GM21619 (cell line): ENCODE measurements at regions not wholly inside any gene's neighbourhood (a gene's known extent, or its start where the extent isn't known, plus 50 kb on each side); places are given as distances from the start of the nearest gene placed in this dataset.

ENCODE experiments used
- ATAC-seq: cut with Tn5 transposase; IDR thresholded peaks from one replicate; pipeline ENCODE4 v1.9.1; 2021; ENCODE audit not compliant: unreplicated experiment

- no peak for ATAC-seq
Measured at GRCh38 chr2:104501929-104502328, 352.0 kb upstream of the POU3F3 start.

GRCh38 chr2:104502901-104503300 is 351.0 kb upstream of the POU3F3 start:
- ATAC-seq: no peak

DNA sequence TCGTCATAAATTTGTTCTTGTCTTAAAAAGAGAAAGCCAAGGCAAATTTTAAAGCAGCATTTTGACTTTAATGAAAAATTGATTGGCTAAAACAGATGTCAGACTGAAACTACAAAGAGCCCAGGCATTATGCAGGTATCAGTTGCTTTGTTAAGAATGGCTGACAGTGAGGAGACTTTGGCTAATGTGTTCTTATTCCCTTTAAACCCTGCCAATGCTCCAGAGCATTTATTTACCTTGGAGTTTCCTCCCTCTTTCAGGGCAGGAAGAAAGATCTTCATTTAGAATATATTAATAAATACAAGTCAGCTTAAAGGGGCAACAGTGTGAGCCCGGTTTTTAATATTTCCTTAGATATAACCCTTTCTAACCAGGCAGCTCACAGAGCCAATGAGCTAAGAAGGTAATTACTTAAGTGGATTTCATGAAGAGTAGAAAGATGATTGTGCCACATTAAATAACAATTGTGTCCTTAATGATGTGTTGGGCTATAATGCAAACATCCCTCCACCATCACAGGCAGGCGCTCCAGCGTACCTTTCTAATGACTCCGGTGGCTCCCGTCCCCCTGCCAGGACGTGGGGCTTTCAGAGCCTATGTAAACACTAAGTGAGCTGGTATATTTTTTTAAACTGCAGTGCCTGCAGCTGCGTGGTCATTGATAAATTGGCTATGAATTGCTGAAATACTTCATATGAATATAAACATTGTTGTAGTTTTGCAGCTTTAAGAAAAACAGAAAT is 349.4 kb upstream of the POU3F3 start:
- ATAC-seq: no peak

DNA sequence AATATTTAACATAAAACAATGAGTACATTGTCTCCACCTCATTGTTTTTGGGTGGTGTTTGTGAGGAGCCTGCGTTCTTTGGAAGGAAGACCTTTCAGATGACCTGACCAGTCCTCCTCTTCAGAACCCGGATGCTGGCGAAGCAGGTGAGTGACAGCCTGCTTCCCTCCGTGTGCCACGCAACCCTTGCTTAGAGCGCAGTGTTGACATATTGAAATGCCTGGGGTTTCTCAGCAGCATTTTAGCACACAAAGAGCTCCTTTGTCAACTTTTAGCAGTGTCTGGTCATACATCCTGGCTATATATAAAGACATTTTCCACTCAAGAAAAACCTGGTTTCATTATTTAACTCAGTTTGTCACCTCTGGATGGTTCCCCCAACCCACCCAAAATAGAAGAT is 335.7 kb upstream of the POU3F3 start:
- no peak for ATAC-seq

DNA sequence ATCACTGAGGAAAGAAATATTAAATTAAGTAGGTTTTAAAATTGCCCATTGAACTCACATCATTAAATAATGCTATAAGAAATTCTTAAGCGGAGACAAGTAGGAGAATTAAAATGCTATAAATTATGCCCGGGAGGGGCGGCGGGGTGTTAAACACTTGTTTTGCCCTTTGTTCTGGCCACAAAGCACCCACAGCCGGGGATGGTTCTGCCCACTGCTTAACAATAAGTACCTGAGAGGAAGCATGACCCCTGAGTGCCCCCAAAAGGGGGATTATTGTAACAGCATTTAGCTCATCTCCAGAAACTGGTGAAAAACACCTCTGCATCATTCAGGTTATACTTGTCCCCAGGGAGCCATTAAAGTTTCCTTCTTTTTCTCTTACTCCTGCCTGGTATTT is 332.7 kb upstream of the POU3F3 start:
- ATAC-seq: no peak

GRCh38 chr2:104523921-104524320 is 330.0 kb upstream of the POU3F3 start:
- no peak for ATAC-seq

- no peak for ATAC-seq
Measured at GRCh38 chr2:104528101-104528500, 325.8 kb upstream of the POU3F3 start.

DNA sequence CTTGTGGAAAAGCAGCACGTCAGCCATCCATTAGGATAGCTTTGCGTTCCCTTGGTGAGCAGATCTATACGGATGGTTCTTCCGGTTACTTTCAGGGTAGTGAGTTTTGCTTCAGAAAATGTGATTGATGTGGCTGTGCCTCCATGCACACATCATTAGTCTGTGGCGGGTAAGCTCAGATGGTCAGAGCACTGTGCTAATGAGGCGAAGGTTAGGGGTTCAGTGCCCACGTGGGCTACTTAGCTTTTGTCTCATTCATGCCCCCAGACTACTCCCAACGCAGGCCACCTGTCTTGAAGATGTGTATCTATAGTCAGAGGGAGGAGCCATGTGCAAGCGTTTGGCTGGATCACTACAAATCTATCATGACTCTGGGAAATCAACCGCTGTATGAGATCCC is 322.8 kb upstream of the POU3F3 start:
- ATAC-seq: no peak

- ATAC-seq: no peak
Measured at GRCh38 chr2:104537116-104537515, 316.8 kb upstream of the POU3F3 start.

- no peak for ATAC-seq
Measured at GRCh38 chr2:104538077-104538476, 315.8 kb upstream of the POU3F3 start.

DNA sequence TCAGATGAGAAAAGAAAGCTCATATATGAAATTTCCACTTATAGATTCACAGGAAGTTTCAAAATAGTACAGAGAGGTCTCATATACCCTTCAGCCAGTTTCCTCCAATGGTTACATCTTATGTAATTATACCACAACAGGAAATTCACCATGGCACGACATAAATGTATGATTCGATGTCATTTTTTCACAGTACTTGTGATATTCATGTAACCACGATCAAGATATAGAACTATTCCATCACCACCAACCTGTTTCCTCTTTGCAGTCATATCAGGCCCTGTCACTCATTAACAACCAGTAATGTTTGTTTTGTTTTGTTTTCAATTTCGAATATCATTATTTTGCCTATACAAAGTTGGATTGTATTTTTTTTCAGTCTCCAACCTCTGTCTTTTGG is 314.3 kb upstream of the POU3F3 start:
- ATAC-seq: no peak

- ATAC-seq: no peak
Measured at GRCh38 chr2:104545055-104545454, 308.9 kb upstream of the POU3F3 start.

- ATAC-seq: no peak
Measured at GRCh38 chr2:104546537-104546936, 307.4 kb upstream of the POU3F3 start.

GRCh38 chr2:104547221-104547620 is 306.7 kb upstream of the POU3F3 start:
- no peak for ATAC-seq

GRCh38 chr2:104561251-104561650 is 292.7 kb upstream of the POU3F3 start:
- ATAC-seq: no peak

GRCh38 chr2:104562537-104562936 is 291.4 kb upstream of the POU3F3 start:
- ATAC-seq: no peak

DNA sequence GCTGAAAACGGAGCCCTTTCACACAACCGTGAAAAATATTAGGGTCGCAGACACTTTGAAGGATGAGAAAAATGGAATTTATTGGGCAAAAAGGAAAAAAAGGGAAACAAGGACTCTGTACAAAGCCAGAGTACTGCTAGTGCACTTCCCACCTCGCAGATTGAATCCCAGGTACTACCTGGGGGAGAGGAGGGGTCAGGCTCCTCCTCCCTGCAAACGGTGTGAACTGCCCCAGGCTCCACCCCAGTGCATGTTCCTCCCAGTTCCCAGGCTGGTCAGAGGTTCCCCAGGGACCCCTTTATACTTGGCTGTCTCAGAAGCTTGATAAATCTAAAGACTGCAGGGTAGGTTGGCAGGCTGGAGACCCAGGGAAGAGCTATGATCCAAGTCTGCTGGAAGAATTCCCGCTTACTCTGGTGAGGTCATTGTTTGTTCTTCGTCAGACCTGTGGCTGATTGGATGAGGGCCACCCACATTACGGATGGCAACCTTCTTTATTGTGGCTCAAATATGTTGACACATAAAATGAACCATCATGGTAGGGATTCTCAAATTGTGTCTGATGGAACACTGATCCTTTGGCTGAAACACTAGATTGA is 290.4 kb upstream of the POU3F3 start:
- ATAC-seq: no peak

GRCh38 chr2:104568247-104568646 is 285.7 kb upstream of the POU3F3 start:
- no peak for ATAC-seq

GRCh38 chr2:104570259-104570658 is 283.7 kb upstream of the POU3F3 start:
- ATAC-seq: no peak

DNA sequence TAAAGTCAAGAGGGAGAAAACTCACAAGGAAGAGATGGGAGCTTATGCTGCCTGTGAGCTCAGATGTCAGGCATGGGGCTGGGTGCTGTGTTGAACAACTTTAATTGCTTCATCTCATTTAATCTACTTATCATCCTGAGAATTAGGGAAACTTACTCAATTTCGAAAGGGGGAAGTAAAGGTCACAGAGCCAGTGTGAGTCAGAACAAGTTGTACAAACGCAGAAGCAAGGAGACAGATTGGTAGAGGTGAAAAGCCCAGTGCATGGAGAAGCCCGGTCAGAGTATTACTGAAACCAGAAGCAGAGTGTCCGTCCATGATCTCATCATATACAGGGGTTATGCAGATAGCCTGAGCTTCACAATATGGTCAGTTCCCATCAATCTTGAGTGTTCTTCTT is 281.1 kb upstream of the POU3F3 start:
- no peak for ATAC-seq

GRCh38 chr2:104574367-104574766 is 279.5 kb upstream of the POU3F3 start:
- no peak for ATAC-seq

DNA sequence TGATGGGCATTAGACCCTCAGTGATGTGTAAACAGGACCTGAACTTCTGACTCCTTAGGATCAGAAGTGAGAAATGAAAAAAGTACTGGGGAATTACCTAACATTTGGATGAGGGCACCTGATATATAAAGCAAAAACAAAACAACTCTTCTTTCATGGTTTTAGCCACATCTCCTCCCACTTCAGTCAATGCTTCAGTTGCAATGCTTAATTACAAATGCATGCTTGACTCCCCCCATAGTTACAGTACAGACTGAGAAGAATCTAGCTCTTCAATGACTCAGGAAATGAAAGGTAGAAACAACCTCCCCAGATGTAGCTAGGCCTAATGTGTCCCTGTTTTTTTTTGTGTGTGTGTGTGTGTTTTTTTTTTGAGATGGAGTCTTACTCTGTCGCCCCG is 276.8 kb upstream of the POU3F3 start:
- no peak for ATAC-seq

DNA sequence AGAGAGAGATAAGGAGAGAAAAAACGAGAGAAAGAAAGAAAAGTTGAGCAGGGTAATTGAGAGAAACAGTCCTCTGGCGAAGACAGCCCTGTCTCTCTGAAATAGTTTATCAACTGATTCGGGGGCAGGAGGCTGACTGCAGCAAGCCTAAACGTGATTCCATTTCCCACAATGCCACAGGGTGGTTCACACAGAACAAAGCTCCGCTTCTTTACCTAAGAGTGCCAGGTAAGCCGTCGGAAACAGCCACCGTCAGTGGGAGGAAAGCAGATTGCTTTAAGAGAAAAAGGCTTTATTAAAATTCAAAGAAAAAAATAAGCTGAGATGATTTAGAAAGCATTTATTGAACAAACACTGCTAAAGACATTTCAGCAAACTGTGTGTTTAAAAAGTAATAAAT is 271.4 kb upstream of the POU3F3 start:
- no peak for ATAC-seq
